Natural killer cell (primary cell): ENCODE measurements at regions not wholly inside any gene's neighbourhood (a gene's known extent, or its start where the extent isn't known, plus 50 kb on each side); places are given as distances from the start of the nearest gene placed in this dataset.

Experiments used
- ATAC-seq, 3 donors: fragments of 150-1000 bp in 2 of 3; fragments of 200-7000 bp in 1 of 3; cut with Tn5 transposase; 1 replicate in 1 of 3; 2 replicates in 2 of 3; pipeline ENCODE4 v1.10.0; 2021; ENCODE audit warnings: mild to moderate bottlenecking in 2 of 3, moderate library complexity in 2 of 3
- DNase-seq, 2 donors: peaks; one replicate each; pipeline versions ENCODE4 v3.0.0 to v3.0.0-alpha.2; 2013 to 2021; ENCODE audit warnings: mixed read lengths in 1 of 2
- H3K27ac ChIP-seq: one replicate; pipeline ENCODE4 v1.5.1; 2013; ENCODE audit warnings: mild to moderate bottlenecking, low read length
- H3K27me3 ChIP-seq: one replicate; pipeline ENCODE4 v1.6.1; 2013; ENCODE audit warnings: low read length; ENCODE audit not compliant: control insufficient read depth, insufficient read depth
- H3K36me3 ChIP-seq: one replicate; pipeline ENCODE4 v1.6.1; 2013; ENCODE audit warnings: low read length; ENCODE audit not compliant: control insufficient read depth, insufficient read depth
- H3K4me1 ChIP-seq: one replicate; pipeline ENCODE4 v1.6.1; 2013; ENCODE audit warnings: low read length; ENCODE audit not compliant: control insufficient read depth, insufficient read depth
- H3K4me3 ChIP-seq: one replicate; pipeline ENCODE4 v1.5.1; 2013; ENCODE audit warnings: low read length
- H3K9me3 ChIP-seq: one replicate; pipeline ENCODE4 v1.6.1; 2013; ENCODE audit warnings: low read length; ENCODE audit not compliant: control insufficient read depth, insufficient read depth
- H3K27ac Mint-ChIP-seq, 2 donors: one replicate each; pipeline ENCODE4 v1.8.0; 2022; ENCODE audit warnings: mild to moderate bottlenecking in 2 of 2, mixed read lengths in 2 of 2, moderate library complexity in 1 of 2
- H3K27me3 Mint-ChIP-seq, 2 donors: one replicate each; pipeline ENCODE4 v1.8.0; 2022; ENCODE audit warnings: low read depth in 2 of 2, mixed read lengths in 2 of 2
- H3K36me3 Mint-ChIP-seq: one replicate; pipeline ENCODE4 v1.8.0; 2022; ENCODE audit warnings: mixed read lengths
- H3K4me1 Mint-ChIP-seq, 2 donors: one replicate each; pipeline ENCODE4 v1.8.0; 2022; ENCODE audit warnings: mixed read lengths in 2 of 2
- H3K4me3 Mint-ChIP-seq: one replicate; pipeline ENCODE4 v1.8.0; 2022; ENCODE audit warnings: mild to moderate bottlenecking, moderate library complexity, mixed read lengths
- H3K9me3 Mint-ChIP-seq, 2 donors: one replicate each; pipeline ENCODE4 v1.8.0; 2022; ENCODE audit warnings: mixed read lengths in 2 of 2
- CTCF ChIP-seq: fragments of 200-600 bp; IDR thresholded peaks from one replicate; pipeline ENCODE4 v1.8.0; 2022; ENCODE audit warnings: antibody characterized with exemption
- WGBS: methylation state at CpG from one replicate; pipeline ENCODE4 v1.1.7; 2013; ENCODE audit warnings: missing lambda C conversion rate; ENCODE audit not compliant: insufficient coverage; 5-methylcytosine and 5-hydroxymethylcytosine counted together
- intact Hi-C: fragments of 100-400 bp; cut with micrococcal nuclease; formaldehyde crosslinking; loops from one replicate; pipeline ENCODE4 v1.14.2; 2022

GRCh38 chr6:120779441-120779840 is 554.8 kb downstream of the TBC1D32 start:
- intact Hi-C loops: no loop called here
- Mint-ChIP-seq H3K36me3 (peaks cover 11% of the 10 kb centered on the region), H3K27ac (no peak overlapping the region), H3K4me1 (no peaks in the 10 kb centered on the region), H3K27me3 (no peaks in the 10 kb centered on the region), H3K4me3 (no peak overlapping the region), H3K9me3 (peaks cover 8 to 15% of the 10 kb centered on the region in 2 donors)
- no peak for TF ChIP-seq CTCF
- Histone ChIP-seq H3K4me3 (no peak overlapping the region), H3K27me3 (no peaks in the 10 kb centered on the region), H3K9me3 (peaks cover 11% of the 10 kb centered on the region), H3K36me3 (no peaks in the 10 kb centered on the region), H3K4me1 (no peaks in the 10 kb centered on the region), H3K27ac (no peak overlapping the region)
- 82% methylated on average over 4 of the region's 4 CpGs for WGBS
- ATAC-seq: no peak
- no peak for DNase-seq

GRCh38 chr6:120775698-120776097 is 558.6 kb downstream of the TBC1D32 start:
- Histone ChIP-seq H3K27ac (no peak overlapping the region), H3K27me3 (no peaks in the 10 kb centered on the region), H3K9me3 (peaks cover 7% of the 10 kb centered on the region), H3K4me1 (no peaks in the 10 kb centered on the region), H3K4me3 (no peak overlapping the region), H3K36me3 (no peaks in the 10 kb centered on the region)
- Mint-ChIP-seq H3K9me3 (peaks cover 12 to 14% of the 10 kb centered on the region in 2 donors), H3K4me3 (no peak overlapping the region), H3K4me1 (no peaks in the 10 kb centered on the region), H3K27ac (no peak overlapping the region), H3K36me3 (peaks cover 11% of the 10 kb centered on the region), H3K27me3 (no peaks in the 10 kb centered on the region)
- intact Hi-C loops: no loop called here
- DNase-seq: no peak
- 69% methylated on average over 3 of the region's 3 CpGs for WGBS
- ATAC-seq: no peak
- no peak for TF ChIP-seq CTCF

GRCh38 chr6:120774275-120774674 is 560.0 kb downstream of the TBC1D32 start:
- Histone ChIP-seq H3K27ac (no peak overlapping the region), H3K4me1 (no peaks in the 10 kb centered on the region), H3K36me3 (no peaks in the 10 kb centered on the region), H3K9me3 (peaks cover 3% of the 10 kb centered on the region), H3K27me3 (no peaks in the 10 kb centered on the region), H3K4me3 (no peak overlapping the region)
- Mint-ChIP-seq H3K9me3 (peaks cover 11 to 14% of the 10 kb centered on the region in 2 donors), H3K4me3 (no peak overlapping the region), H3K27ac (no peak overlapping the region), H3K4me1 (no peaks in the 10 kb centered on the region), H3K36me3 (peaks cover 11% of the 10 kb centered on the region), H3K27me3 (no peaks in the 10 kb centered on the region)
- DNase-seq (no peak), ATAC-seq (no peak)
- TF ChIP-seq CTCF: no peak
- intact Hi-C loops: no loop called here
- WGBS: 71% methylated on average over 1 of the region's 1 CpG

GRCh38 chr6:120771019-120771418 is 563.3 kb downstream of the TBC1D32 start:
- H3K27ac Mint-ChIP-seq: no peak overlapping the region
- Histone ChIP-seq H3K9me3 (no peaks in the 10 kb centered on the region), H3K27ac (no peak overlapping the region), H3K36me3 (no peaks in the 10 kb centered on the region), H3K4me3 (no peak overlapping the region), H3K27me3 (no peaks in the 10 kb centered on the region), H3K4me1 (no peaks in the 10 kb centered on the region)
- peaks cover 9 to 10% of the 10 kb centered on the region in 2 donors for H3K9me3 Mint-ChIP-seq
- no peak overlapping the region for H3K4me3 Mint-ChIP-seq
- 86% methylated on average over 4 of the region's 4 CpGs for WGBS
- TF ChIP-seq CTCF: no peak
- H3K4me1 Mint-ChIP-seq: no peaks in the 10 kb centered on the region
- intact Hi-C loops: no loop called here
- DNase-seq (no peak), ATAC-seq (no peak)
- H3K36me3 Mint-ChIP-seq: no peaks in the 10 kb centered on the region
- no peaks in the 10 kb centered on the region for H3K27me3 Mint-ChIP-seq
